GM19238 (cell line): ENCODE measurements at regions not wholly inside any gene's neighbourhood (a gene's known extent, or its start where the extent isn't known, plus 50 kb on each side); places are given as distances from the start of the nearest gene placed in this dataset.
"Not testable (repeated sequence)": the region's sequence is repeated elsewhere in the genome, so short reads cannot be mapped to it uniquely, and the experiment has no call there.

Experiments used
- DNase-seq: peaks from one replicate; pipeline ENCODE4 v3.0.0; 2011; ENCODE audit warnings: low spot score; ENCODE audit not compliant: insufficient read length

DNA sequence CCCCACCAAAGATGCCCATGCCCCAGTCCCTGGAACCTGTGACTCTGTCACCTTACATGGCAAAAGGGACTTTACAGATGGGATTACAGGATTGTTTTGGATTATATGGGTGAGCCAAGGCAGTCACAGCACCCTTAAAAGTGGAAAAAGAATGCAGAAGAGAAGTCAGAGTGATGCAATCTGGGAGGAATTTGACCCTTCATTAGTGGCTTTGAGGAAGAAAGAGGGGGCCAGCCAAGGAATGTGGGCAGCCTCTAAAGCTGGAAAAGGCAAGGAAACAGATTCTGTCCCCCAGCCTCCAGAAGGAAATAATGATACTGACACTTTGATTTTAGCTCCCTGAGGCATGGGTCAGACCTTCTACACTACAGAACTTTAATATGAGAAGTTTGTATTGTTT lies 257.3 kb upstream of the ISX start:
- no peak for DNase-seq

DNA sequence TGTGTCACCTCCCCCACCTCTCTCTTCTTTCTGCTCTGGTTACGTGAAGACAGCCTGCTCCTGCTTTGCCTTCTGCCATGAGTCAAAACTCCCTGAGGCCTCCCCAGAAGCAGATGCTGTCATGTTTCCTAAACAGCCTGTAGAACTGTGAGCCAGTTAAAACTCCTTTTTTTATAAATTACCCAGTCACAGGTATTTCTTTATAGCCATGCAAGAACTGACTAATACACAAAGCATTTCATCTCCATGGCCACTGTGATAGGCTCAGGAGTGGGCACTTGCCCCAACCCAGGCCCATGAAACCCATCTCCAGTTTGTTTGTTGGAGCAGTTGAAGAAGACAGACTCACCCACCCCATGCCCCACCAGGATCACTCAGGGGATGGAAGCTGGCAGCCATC lies 253.3 kb upstream of the ISX start:
- DNase-seq = no peak

DNA sequence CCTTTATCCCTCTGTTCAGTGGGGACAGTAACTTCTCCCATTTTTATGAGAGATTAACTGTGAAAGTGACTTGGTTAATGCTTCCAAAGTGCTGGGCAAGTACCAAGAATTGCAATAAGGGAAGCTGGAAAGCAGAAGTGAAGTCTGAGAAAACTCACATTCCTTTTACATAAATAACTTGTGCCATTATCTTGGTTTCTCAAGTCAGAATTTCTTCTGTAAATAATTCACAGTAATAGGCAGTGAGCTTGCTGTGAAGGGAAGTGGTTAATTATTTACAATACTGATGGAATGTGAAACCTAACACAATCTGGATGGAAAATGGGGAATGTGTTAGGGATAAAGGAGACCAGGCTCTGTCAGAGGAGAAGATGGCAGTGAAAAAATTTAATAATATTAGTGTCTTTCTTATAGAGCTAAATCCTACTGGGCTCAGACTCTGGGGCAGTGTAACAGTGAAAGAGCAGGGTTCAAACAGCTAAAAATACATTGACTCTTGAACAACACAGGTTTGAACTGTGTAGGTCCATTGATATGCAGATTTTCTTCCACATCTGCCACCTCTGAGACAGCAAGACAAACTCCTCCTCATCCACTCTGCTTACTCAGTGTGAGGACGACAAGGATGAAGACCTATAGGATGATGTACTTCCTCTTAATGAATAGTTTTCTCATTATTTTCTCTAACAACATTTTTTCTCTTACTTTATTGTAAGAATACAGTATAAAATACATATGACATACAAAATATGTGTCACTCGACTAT lies 251.5 kb upstream of the ISX start:
- DNase-seq = no peak

- no peak for DNase-seq
These were observed 236.5 kb upstream of the ISX start for GRCh38 chr22:34829485-34829884.

- no peak for DNase-seq
These were observed 231.9 kb upstream of the ISX start for GRCh38 chr22:34834059-34834458.

- DNase-seq = not testable (repeated sequence)
These were observed 231.4 kb upstream of the ISX start for GRCh38 chr22:34834541-34834940.

DNA sequence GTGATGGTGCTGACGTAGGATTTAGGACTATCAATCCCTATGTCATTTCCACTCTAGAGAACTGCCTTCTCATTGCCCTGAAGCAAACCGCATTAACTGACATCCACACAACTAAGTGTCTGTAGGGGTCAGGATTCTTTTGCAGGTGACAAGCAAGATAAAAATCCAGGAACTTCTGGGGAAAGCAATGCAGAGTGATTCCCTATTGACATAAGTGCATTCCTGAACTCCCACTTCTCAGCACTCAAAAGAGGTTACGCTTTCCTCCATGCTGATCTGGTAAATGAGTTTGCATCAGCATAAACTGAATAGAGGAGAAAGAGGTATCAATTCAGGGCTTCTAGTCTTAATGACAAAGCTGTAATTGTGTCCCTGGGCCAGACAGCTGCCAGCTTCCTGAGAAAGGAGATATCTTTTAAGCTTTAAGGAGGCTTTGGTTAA lies 224.6 kb upstream of the ISX start:
- DNase-seq = no peak

DNA sequence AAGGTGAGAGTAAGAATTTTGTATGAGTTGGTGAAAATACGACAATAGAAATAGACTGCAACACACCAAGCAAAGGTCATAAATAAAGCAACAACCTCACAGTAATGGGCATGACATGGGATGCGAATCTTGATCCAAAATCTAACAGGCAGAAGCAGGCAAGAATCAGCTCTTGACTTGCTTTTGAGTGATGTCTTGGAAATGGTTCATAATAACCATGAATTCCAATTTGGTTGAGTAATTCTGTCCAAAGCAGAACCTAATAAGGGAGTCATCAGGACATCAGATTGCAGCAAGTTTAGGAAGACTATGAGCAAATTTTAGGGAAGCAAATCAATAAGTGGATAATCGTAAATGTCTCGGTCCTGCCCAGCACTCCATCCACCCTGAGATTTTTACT lies 224.0 kb upstream of the ISX start:
- no peak for DNase-seq

DNA sequence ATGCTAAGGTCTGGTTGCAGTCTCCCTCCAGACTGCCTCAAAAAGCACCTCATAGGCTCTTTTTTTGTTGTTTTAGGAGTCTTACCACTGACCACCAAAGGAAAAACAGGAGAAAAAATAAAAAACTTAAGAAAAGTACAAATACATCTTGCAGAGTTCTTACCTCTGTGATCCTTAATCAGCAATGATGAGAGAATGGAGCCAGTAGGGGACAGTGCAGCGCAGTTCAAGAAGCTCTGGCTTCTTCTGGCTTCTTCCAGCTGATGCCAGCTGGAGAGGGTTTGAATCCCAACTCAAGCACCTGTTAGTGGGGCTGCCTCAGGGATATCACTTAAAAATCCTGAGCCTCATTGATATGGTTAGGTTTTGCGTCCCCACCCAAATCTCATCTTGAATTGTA lies 223.3 kb upstream of the ISX start:
- no peak for DNase-seq

- not testable (repeated sequence) for DNase-seq
These were observed 222.2 kb upstream of the ISX start for GRCh38 chr22:34843743-34844142.

GRCh38 chr22:34845391-34845790 lies 220.6 kb upstream of the ISX start:
- no peak for DNase-seq

DNA sequence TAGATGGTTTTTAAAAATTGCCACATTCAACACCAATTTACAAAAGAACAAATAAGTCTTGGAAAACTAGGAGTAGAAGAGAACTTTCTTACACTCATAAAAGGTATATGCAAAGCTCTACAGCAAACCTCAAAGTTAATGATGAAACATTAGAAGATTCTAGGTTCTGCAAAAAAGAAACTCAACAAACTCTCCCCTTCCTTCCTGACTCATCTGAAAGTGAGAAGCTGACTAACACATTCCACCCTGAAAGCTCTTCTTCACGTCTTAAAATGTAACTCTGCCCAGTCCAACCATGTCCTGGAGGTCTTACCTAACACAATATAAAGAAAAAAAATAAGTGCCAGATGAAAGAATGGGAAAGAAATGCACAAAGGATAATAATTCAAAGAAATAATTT lies 218.9 kb upstream of the ISX start:
- DNase-seq = peak; percentile 13

DNA sequence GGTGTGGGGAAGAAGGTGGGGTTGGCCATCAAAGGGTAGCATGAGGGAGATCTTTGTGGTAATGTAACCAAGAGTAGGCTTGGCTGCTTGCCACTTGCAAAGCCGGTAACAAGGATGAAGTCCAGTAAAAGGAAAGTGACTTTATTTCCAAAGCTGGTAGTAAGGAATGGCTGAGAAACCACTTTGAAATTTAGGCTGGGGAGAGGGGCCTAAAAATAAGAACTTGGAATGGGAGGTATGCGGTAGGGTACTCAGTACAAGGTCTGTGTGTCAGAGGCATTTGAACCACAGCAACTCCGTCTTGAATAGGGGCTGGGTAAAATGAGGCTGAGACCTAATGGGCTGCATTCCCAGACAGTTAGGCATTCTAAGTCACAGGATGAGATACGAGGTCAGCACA lies 216.0 kb upstream of the ISX start:
- DNase-seq = no peak

DNA sequence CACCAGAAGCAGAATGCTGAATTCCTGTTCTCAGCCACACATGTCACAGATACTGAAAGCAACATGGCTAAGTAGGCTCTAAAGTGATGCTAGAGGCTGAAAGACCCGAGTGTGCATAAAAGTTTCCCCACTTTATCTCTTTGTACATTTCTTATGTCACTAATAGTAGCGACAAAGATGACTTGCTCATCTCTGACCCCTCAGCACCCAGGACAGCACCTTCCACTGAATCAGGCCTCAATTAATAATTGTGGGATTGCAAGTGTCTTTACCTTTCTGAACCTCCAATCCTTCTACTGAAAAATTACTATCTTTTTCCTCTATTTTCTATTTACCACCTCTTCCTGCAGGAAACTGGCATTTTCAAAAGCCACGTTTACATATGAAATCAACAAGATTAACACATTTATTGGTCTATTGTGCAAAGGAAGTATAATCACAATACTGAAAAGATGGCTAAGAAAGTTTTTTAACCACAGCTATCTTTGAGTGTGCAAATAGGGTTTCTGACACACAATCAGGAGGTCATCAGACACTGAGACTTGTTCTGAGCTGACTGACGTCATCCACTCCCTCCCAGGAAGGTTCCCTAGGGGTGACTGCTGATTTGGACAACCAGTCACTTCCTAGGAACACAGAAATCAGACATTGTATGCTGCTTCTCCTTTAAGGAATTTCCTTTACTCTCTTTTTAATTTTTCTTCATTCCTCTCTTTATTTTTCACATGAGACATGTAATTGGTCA lies 213.9 kb upstream of the ISX start:
- no peak for DNase-seq

DNA sequence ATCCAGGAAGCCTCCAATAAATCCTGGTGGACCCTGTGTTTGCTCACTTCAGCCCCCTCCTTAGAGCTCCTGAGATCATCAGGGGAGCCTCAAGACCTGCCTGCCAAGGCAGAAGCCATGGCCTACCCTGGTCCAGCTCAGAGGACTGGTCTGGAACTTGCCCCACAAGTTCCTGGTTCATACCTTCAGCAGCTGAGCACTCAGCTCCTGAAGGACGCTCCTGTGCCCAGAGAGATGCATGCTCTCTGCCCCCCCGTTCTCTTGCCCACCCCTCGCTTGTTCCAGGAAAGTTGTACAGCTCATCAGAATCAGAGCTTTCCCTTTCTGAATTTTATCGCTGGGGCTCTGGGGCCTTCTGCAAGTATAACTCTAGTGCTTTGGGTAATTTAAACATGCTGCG lies 210.5 kb upstream of the ISX start:
- no peak for DNase-seq

GRCh38 chr22:34858066-34858465 lies 207.9 kb upstream of the ISX start:
- no peak for DNase-seq

GRCh38 chr22:34861787-34862186 lies 204.2 kb upstream of the ISX start:
- no peak for DNase-seq

DNA sequence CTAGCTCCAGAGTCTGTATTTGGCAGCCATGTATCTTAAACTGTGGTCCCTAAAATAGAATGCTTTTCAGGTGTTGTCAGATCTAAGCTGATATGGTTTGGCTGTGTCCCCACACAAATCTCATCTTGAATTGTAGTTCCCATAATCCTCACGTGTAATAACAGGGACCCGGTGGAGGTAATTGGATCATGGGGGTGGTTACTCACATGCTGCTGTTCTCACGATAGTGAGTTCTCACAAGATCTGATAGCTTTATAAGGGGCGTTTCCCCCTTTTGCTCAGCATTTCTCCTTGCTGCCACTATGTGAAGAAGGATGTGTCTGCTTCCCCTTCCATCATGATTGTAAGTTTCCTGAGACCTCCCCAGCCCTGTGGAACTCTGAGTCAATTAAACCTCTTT lies 199.9 kb upstream of the ISX start:
- DNase-seq = no peak

DNA sequence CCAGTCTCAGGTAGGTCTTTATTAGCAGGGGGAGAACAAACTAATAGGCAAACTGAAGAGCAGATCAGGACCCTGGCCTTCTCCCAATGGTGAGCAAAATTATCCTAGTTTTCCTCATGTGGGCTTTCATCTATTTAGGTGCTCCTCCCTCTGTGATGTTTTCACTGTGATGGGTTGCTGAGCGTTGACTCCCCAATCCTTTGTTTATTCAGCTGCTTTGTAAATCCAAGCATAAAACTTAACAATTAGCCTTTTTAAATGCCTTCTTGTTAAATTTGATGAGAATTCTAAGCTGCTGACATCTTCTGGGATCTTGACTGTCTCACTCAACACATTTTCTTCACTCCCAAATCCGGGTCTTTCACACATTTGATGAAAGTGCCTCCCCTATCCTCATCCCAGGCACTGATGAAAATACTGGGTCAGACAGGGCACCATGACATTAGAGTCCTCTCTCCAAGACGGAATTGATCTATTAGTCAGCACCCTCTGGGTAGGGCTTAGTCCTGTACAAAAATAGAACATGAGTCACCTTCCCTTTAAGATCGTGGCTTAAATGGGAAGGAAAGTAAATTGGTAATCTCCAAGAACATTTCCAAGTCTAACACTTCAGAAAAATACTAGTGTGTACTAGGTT lies 199.3 kb upstream of the ISX start:
- DNase-seq = no peak

DNA sequence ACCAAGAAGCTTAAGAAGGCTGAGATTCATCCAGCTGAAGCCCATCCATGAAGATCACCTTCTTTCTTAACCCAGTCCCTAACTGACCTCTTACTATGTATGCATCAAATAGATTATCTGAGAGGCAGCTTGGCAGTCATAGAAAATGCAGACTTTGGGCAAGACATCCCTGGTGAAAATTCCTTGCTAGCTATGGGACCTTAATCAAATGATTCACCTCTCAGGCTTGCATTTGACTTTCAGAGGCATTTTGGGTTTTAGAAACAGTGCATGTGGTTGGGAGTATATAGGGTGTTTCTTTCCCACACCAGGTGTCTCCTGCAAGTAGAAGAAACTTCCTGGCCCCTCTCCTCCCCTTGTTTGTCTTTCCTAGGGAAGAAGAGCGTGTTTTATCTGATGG lies 188.5 kb upstream of the ISX start:
- no peak for DNase-seq

- DNase-seq = no peak
These were observed 187.8 kb upstream of the ISX start for GRCh38 chr22:34878171-34878570.

DNA sequence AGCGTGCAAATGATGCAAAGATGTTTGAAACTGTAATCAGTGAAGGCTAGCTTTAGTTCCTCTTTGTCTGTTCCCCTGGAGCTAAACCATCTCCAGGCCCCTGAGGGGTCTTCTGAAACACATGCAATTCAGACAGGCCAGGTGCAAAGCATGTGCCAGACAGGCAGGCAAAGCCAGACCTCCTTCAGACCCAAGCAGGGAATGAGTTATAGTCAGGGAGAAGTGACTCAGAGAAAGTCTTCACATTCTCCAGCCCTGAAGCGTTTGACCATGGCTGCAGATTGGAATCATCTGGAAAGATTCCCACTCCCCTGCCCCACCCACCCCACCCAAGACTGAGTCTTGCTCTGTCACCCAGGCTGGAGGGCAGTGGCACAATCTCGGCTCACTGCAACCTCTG lies 187.0 kb upstream of the ISX start:
- DNase-seq = no peak

DNA sequence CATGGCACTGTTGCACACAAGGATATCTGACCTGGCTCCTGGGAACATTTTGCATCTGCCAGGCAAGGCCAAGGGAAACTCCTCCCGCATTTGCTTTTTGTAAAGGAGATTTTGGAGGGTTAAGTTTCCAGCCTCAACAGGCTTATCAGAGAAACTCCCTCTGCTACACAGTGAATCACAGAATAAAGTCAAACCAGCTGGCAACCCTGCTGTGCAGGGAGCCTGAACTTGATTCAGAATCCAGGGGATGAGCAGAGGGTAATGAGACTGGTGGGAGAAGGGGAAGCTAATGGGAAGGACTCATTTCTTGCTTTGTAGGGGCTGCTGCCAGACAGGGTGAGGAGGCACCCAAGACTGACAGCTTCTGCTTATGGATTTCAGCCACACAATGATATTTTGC lies 185.3 kb upstream of the ISX start:
- DNase-seq = no peak
